ENCODE measurements at regions not wholly inside any gene's neighbourhood (a gene's known extent, or its start where the extent isn't known, plus 50 kb on each side); places are given as distances from the start of the nearest gene placed in this dataset.

GRCh38 chr4:159425737-159426305, 322.9 kb downstream of the RAPGEF2 start:
- H3K36me3 ChIP-seq, result no peaks in the 10 kb centered on the region
- DNase-seq (ENCODE audit: low spot score) (no peak), ATAC-seq (ENCODE audit: insufficient number of reproducible peaks, low FRiP score, low read depth) (no peak)
- no peak overlapping the region for H3K27ac ChIP-seq
- H3K4me1 ChIP-seq (ENCODE audit: control insufficient read depth in 1 of 2, low read depth in 2 of 2), result peaks cover 0 to 11% of the 10 kb centered on the region in 2 donors
- no peak overlapping the region for H3K4me3 ChIP-seq
- TF ChIP-seq CTCF (IDR thresholded peaks at IDR 0.05), result no peak
- no peaks in the 10 kb centered on the region for H3K9me3 ChIP-seq
- no peaks in the 10 kb centered on the region for H3K27me3 ChIP-seq (replicated peaks; ENCODE audit: insufficient read depth)

- no peaks in the 10 kb centered on the region for H3K27me3 ChIP-seq (replicated peaks; ENCODE audit: insufficient read depth)
- H3K4me3 ChIP-seq, result no peak overlapping the region
- no peak for TF ChIP-seq CTCF (IDR thresholded peaks at IDR 0.05)
- peaks cover 0 to 20% of the 10 kb centered on the region in 2 donors for H3K4me1 ChIP-seq (ENCODE audit: control insufficient read depth in 1 of 2, low read depth in 2 of 2)
- no peak overlapping the region for H3K27ac ChIP-seq
- no peak for DNase-seq (ENCODE audit: low spot score)
- no peaks in the 10 kb centered on the region for H3K36me3 ChIP-seq
- ATAC-seq (ENCODE audit: insufficient number of reproducible peaks, low FRiP score, low read depth), result no peak
- H3K9me3 ChIP-seq, result no peaks in the 10 kb centered on the region
These were observed 325.4 kb downstream of the RAPGEF2 start for GRCh38 chr4:159428293-159428692.

- DNase-seq (ENCODE audit: low spot score) (no peak), ATAC-seq (ENCODE audit: insufficient number of reproducible peaks, low FRiP score, low read depth) (no peak)
- peak overlapping the region; percentile 36 for H3K4me3 ChIP-seq
- H3K27me3 ChIP-seq (replicated peaks; ENCODE audit: insufficient read depth), result no peaks in the 10 kb centered on the region
- H3K9me3 ChIP-seq, result no peaks in the 10 kb centered on the region
- no peaks in the 10 kb centered on the region for H3K36me3 ChIP-seq
- no peak overlapping the region for H3K27ac ChIP-seq
- peaks cover 0 to 29% of the 10 kb centered on the region in 2 donors for H3K4me1 ChIP-seq (ENCODE audit: control insufficient read depth in 1 of 2, low read depth in 2 of 2)
- TF ChIP-seq CTCF (IDR thresholded peaks at IDR 0.05), result no peak
These were observed 326.3 kb downstream of the RAPGEF2 start for GRCh38 chr4:159428975-159429692.

GRCh38 chr4:159429693-159430035, 326.8 kb downstream of the RAPGEF2 start:
- Histone ChIP-seq H3K36me3 (no peaks in the 10 kb centered on the region), H3K4me3 (no peak overlapping the region), H3K27me3 (replicated peaks; ENCODE audit: insufficient read depth) (no peaks in the 10 kb centered on the region), H3K9me3 (no peaks in the 10 kb centered on the region), H3K4me1 (ENCODE audit: control insufficient read depth in 1 of 2, low read depth in 2 of 2) (peaks cover 2 to 34% of the 10 kb centered on the region in 2 donors), H3K27ac (no peak overlapping the region)
- DNase-seq (ENCODE audit: low spot score) (no peak), ATAC-seq (ENCODE audit: insufficient number of reproducible peaks, low FRiP score, low read depth) (no peak)
- no peak for TF ChIP-seq CTCF (IDR thresholded peaks at IDR 0.05)

GRCh38 chr4:159430896-159431295, 328.0 kb downstream of the RAPGEF2 start:
- Histone ChIP-seq H3K27ac (no peak overlapping the region), H3K27me3 (replicated peaks; ENCODE audit: insufficient read depth) (no peaks in the 10 kb centered on the region), H3K36me3 (no peaks in the 10 kb centered on the region), H3K9me3 (no peaks in the 10 kb centered on the region), H3K4me3 (no peak overlapping the region), H3K4me1 (ENCODE audit: control insufficient read depth in 1 of 2, low read depth in 2 of 2) (peaks cover 9 to 46% of the 10 kb centered on the region in 2 donors)
- DNase-seq (ENCODE audit: low spot score) (no peak), ATAC-seq (ENCODE audit: insufficient number of reproducible peaks, low FRiP score, low read depth) (no peak)
- TF ChIP-seq CTCF (IDR thresholded peaks at IDR 0.05), result no peak

Measured in thoracic aorta (tissue), 2 donors.